ENCODE measurements at regions not wholly inside any gene's neighbourhood (a gene's known extent, or its start where the extent isn't known, plus 50 kb on each side); places are given as distances from the start of the nearest gene placed in this dataset.

GRCh38 chr4:147370473-147370872 lies 110.4 kb upstream of the EDNRA start:
- Histone ChIP-seq H3K27me3 (ENCODE audit: control insufficient read depth in 2 of 2, insufficient read depth in 2 of 2, low read length in 2 of 2) (no peaks in the 10 kb centered on the region), H2AFZ (ENCODE audit: low read depth, low read length) (no peak overlapping the region), H3K9me3 (replicated peaks; ENCODE audit: control insufficient read depth, insufficient read depth, low read depth, low read length) (no peaks in the 10 kb centered on the region), H3K9ac (ENCODE audit: insufficient read depth in 1 of 2, low read depth in 2 of 2, low read length in 2 of 2) (no peak overlapping the region), H3K4me1 (replicated peaks in 1 of 2; ENCODE audit: control insufficient read depth in 2 of 2, insufficient read depth in 2 of 2, low read length in 2 of 2) (no peaks in the 10 kb centered on the region), H3K36me3 (ENCODE audit: control insufficient read depth, insufficient read depth, low read length) (no peaks in the 10 kb centered on the region), H3K27ac (ENCODE audit: extremely low read depth, low read depth, low read length) (no peak overlapping the region), H3K4me2 (ENCODE audit: insufficient read depth, low read length) (no peak overlapping the region), H3K79me2 (ENCODE audit: control insufficient read depth, insufficient read depth, low read length) (no peaks in the 10 kb centered on the region), H3K9me1 (ENCODE audit: control insufficient read depth, insufficient read depth, low read length) (no peaks in the 10 kb centered on the region), H4K20me1 (replicated peaks; ENCODE audit: control insufficient read depth, insufficient read depth, low read length) (no peaks in the 10 kb centered on the region), H3K4me3 (no peak overlapping the region)
- ChIA-PET POLR2A (interaction anchor here (0.6 kb wide), 1 partner anchor 10 kb away, joined by 3 read pairs; no protein-coding TSS in a partner anchor), CTCF (ENCODE audit: low intra/inter-chr PET ratio) (no interaction called here)
- no peak for ATAC-seq
- no peak for FAIRE-seq
- TF ChIP-seq ZEB2 (IDR thresholded peaks at IDR 0.05) (no peak), EP300 (IDR thresholded peaks at IDR 0.05; ENCODE audit: low read length) (no peak), DACH1 (IDR thresholded peaks at IDR 0.05; ENCODE audit: partially characterized antibody) (no peak), HOXB6 (CRISPR knock-in tag; IDR thresholded peaks at IDR 0.05; ENCODE audit: borderline replicate concordance) (no peak), ZNF507 (tag; conservative IDR thresholded peaks at IDR 0.05) (no peak), ZKSCAN3 (CRISPR knock-in tag; IDR thresholded peaks at IDR 0.05) (no peak)
- no TSS peak for BruUV-seq (replicated peaks)
- no peak for DNase-seq (ENCODE audit: extremely low read depth in 1 of 4, low spot score in 3 of 4)
- in situ Hi-C loops (cut with MboI) (no loop called here), intact Hi-C loops (cut with micrococcal nuclease) (no loop called here)
- WGBS (ENCODE audit: insufficient coverage, low coverage, missing lambda C conversion rate) = 0% methylated on average over 2 of the region's 2 CpGs

- ChIA-PET CTCF (ENCODE audit: low intra/inter-chr PET ratio) (no interaction called here), POLR2A (interaction anchor here (0.6 kb wide), 1 partner anchor 11 kb away, joined by 3 read pairs; no protein-coding TSS in a partner anchor)
- FAIRE-seq (no peak), DNase-seq (ENCODE audit: extremely low read depth in 1 of 4, low spot score in 3 of 4) (no peak), ATAC-seq (no peak)
- intact Hi-C loops (cut with micrococcal nuclease) (no loop called here), in situ Hi-C loops (cut with MboI) (no loop called here)
- no peaks in the 10 kb centered on the region for H3K4me1 ChIP-seq (replicated peaks in 1 of 2; ENCODE audit: control insufficient read depth in 2 of 2, insufficient read depth in 2 of 2, low read length in 2 of 2)
- H3K9me3 ChIP-seq (replicated peaks; ENCODE audit: control insufficient read depth, insufficient read depth, low read depth, low read length) = no peaks in the 10 kb centered on the region
- no peaks in the 10 kb centered on the region for H3K27me3 ChIP-seq (ENCODE audit: control insufficient read depth in 2 of 2, insufficient read depth in 2 of 2, low read length in 2 of 2)
- H3K79me2 ChIP-seq (ENCODE audit: control insufficient read depth, insufficient read depth, low read length) = no peaks in the 10 kb centered on the region
- no peaks in the 10 kb centered on the region for H3K9me1 ChIP-seq (ENCODE audit: control insufficient read depth, insufficient read depth, low read length)
- no peak overlapping the region for H3K4me3 ChIP-seq
- H3K27ac ChIP-seq (ENCODE audit: extremely low read depth, low read depth, low read length) = no peak overlapping the region
- 0% methylated on average over 2 of the region's 2 CpGs for WGBS (ENCODE audit: insufficient coverage, low coverage, missing lambda C conversion rate)
- H3K36me3 ChIP-seq (ENCODE audit: control insufficient read depth, insufficient read depth, low read length) = no peaks in the 10 kb centered on the region
- H3K9ac ChIP-seq (ENCODE audit: insufficient read depth in 1 of 2, low read depth in 2 of 2, low read length in 2 of 2) = no peak overlapping the region
- no TSS peak for BruUV-seq (replicated peaks)
- H2AFZ ChIP-seq (ENCODE audit: low read depth, low read length) = no peak overlapping the region
- H3K4me2 ChIP-seq (ENCODE audit: insufficient read depth, low read length) = no peak overlapping the region
- TF ChIP-seq ZNF75A (CRISPR knock-in tag; IDR thresholded peaks at IDR 0.05) = no peak
- H4K20me1 ChIP-seq (replicated peaks; ENCODE audit: control insufficient read depth, insufficient read depth, low read length) = no peaks in the 10 kb centered on the region
Measured at GRCh38 chr4:147370881-147371280, 110.0 kb upstream of the EDNRA start.
